Nucleus accumbens (tissue), 56 donors: ENCODE measurements at regions not wholly inside any gene's neighbourhood (a gene's known extent, or its start where the extent isn't known, plus 50 kb on each side); places are given as distances from the start of the nearest gene placed in this dataset.
"Not testable (repeated sequence)": the region's sequence is repeated elsewhere in the genome, so short reads cannot be mapped to it uniquely, and the experiment has no call there.

ENCODE experiments used
- DNase-seq, 56 donors: peaks; one replicate each; lab custom pipeline; 2025; lab: John Stamatoyannopoulos, UW

GRCh38 chr3:87796843-87797185 lies 262.0 kb downstream of the CGGBP1 start:
- DNase-seq = no peak

GRCh38 chr3:87796137-87796842 lies 262.5 kb downstream of the CGGBP1 start:
- no peak for DNase-seq

- DNase-seq = no peak
Measured at GRCh38 chr3:87795701-87796100, 263.1 kb downstream of the CGGBP1 start.

GRCh38 chr3:87793337-87793877 lies 265.4 kb downstream of the CGGBP1 start:
- no peak for DNase-seq

GRCh38 chr3:87792534-87793336 lies 266.1 kb downstream of the CGGBP1 start, which contains the start of gene HTR1F:
TSS of gene HTR1F (plus strand) at chr3:87792706.
- DNase-seq = no peak

- DNase-seq = no peak
Measured at GRCh38 chr3:87792198-87792533, 266.6 kb downstream of the CGGBP1 start.

GRCh38 chr3:87791248-87792027 lies 267.4 kb downstream of the CGGBP1 start:
- no peak for DNase-seq

- not testable (repeated sequence) for DNase-seq
Measured at GRCh38 chr3:87789049-87789448, 269.8 kb downstream of the CGGBP1 start.

GRCh38 chr3:87788516-87788915 lies 270.3 kb downstream of the CGGBP1 start:
- no peak for DNase-seq

GRCh38 chr3:87780811-87781210 lies 278.0 kb downstream of the CGGBP1 start:
- no peak for DNase-seq

GRCh38 chr3:87778876-87779275 lies 279.9 kb downstream of the CGGBP1 start:
- no peak for DNase-seq

GRCh38 chr3:87771337-87772192 lies 287.2 kb downstream of the CGGBP1 start:
- DNase-seq = peak in 2 of 56 donors; percentile 2 to 13

GRCh38 chr3:87766721-87767120 lies 292.1 kb downstream of the CGGBP1 start:
- DNase-seq = no peak

GRCh38 chr3:87765256-87765655 lies 293.5 kb downstream of the CGGBP1 start:
- DNase-seq = no peak

GRCh38 chr3:87761795-87762194 lies 297.0 kb downstream of the CGGBP1 start:
- no peak for DNase-seq

- DNase-seq = no peak
Measured at GRCh38 chr3:87761341-87761740, 297.5 kb downstream of the CGGBP1 start.

GRCh38 chr3:87756616-87757015 lies 302.2 kb downstream of the CGGBP1 start:
- no peak for DNase-seq

GRCh38 chr3:87755852-87756251 lies 303.0 kb downstream of the CGGBP1 start:
- no peak for DNase-seq

GRCh38 chr3:87742250-87742649 lies 316.6 kb downstream of the CGGBP1 start:
- no peak for DNase-seq

- not testable (repeated sequence) for DNase-seq
Measured at GRCh38 chr3:87740894-87741293, 317.9 kb downstream of the CGGBP1 start.
